Esophagus muscularis mucosa (tissue), 3 donors: ENCODE measurements at regions not wholly inside any gene's neighbourhood (a gene's known extent, or its start where the extent isn't known, plus 50 kb on each side); places are given as distances from the start of the nearest gene placed in this dataset.

Experiments
- POLR2AphosphoS5 ChIP-seq, 2 donors: sonication (generic); formaldehyde crosslinking; IDR thresholded peaks; one replicate each; pipeline ENCODE4 v1.6.1; 2017; ENCODE audit warnings: antibody characterized with exemption in 2 of 2
- TF ChIP-seq, protein P1 (sequence below), 3 experiments: fragments of 200-600 bp in 2 of 3; fragments of 450-650 bp in 1 of 3; sonication (generic) in 2 of 3; IDR thresholded peaks; one replicate each; pipeline ENCODE4 v1.5.1; 2017 to 2019; ENCODE audit warnings: antibody characterized with exemption in 3 of 3, mild to moderate bottlenecking in 2 of 3, moderate library complexity in 1 of 3

DNA sequence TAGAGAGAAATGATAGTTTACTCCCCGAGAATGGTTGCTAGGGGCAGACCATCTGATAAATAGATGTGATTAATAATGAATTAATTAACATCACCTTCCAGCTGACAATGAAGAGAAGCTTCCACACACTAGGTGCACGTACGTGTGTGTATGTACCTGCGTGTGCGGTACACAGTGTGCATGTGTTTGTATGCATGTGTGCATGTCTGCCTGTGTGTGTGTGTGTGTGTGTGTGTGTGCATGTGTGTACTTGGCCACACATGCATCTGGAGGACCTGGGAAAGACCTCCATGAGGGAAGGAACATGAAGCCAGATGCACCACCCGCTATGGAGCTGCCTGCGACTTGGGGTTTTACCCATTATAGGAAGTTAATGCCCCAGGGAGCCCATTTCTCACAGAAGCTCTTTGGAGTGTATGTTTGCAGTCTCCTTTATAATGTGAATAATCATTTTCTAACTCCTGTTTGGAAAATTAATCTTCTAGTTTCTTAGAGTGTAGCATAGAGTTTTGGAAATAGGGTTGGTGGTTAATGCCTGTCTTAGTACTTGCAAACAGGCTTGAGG lies 229.1 kb downstream of the ENGASE start:
- TF ChIP-seq, protein P1, sequence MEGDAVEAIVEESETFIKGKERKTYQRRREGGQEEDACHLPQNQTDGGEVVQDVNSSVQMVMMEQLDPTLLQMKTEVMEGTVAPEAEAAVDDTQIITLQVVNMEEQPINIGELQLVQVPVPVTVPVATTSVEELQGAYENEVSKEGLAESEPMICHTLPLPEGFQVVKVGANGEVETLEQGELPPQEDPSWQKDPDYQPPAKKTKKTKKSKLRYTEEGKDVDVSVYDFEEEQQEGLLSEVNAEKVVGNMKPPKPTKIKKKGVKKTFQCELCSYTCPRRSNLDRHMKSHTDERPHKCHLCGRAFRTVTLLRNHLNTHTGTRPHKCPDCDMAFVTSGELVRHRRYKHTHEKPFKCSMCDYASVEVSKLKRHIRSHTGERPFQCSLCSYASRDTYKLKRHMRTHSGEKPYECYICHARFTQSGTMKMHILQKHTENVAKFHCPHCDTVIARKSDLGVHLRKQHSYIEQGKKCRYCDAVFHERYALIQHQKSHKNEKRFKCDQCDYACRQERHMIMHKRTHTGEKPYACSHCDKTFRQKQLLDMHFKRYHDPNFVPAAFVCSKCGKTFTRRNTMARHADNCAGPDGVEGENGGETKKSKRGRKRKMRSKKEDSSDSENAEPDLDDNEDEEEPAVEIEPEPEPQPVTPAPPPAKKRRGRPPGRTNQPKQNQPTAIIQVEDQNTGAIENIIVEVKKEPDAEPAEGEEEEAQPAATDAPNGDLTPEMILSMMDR (IDR thresholded peaks at IDR 0.05) = no peak
- TF ChIP-seq POLR2AphosphoS5 (IDR thresholded peaks at IDR 0.05) = no peak
